GM12892 (cell line): ENCODE measurements at regions not wholly inside any gene's neighbourhood (a gene's known extent, or its start where the extent isn't known, plus 50 kb on each side); places are given as distances from the start of the nearest gene placed in this dataset.

Experiments
- POLR2A ChIP-seq: IDR thresholded peaks from 2 replicates; pipeline ENCODE4 v1.6.1; 2011; ENCODE audit warnings: low read depth, low read length, control low read depth
- POLR2AphosphoS5 ChIP-seq: IDR thresholded peaks from 2 replicates; pipeline ENCODE4 v1.6.1; 2011; ENCODE audit warnings: low read depth, low read length, control low read depth
- TAF1 ChIP-seq: IDR thresholded peaks from 2 replicates; pipeline ENCODE4 v1.6.1; 2011; ENCODE audit warnings: low read depth, mild to moderate bottlenecking, control low read depth, low read length, borderline replicate concordance

DNA sequence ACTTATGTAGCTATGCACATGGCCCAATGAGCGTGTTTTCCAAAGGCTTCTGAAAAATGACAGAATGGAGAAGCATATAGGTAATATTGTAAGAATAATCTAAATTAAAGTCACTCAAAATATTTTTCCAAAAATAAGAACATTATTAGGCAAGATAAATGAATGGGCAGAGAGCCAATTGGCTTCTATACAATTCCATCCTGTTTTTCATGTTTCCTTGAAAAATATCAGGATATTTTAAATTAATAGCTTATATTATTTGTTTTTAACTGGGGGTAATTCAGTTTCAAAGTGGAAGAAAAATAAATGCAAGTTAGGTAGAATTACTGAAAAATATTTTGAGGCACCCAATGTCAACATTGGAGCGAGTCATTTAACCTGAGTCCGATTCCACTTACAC, 183.5 kb downstream of the PLK2 start:
- TF ChIP-seq POLR2A (no peak), POLR2AphosphoS5 (no peak), TAF1 (no peak)
